NCI-H2107 treated with DMSO at 0.1 percent for 48 hours (cell line): ENCODE measurements at regions not wholly inside any gene's neighbourhood (a gene's known extent, or its start where the extent isn't known, plus 50 kb on each side); places are given as distances from the start of the nearest gene placed in this dataset.
"Not testable (repeated sequence)": the region's sequence is repeated elsewhere in the genome, so short reads cannot be mapped to it uniquely, and the experiment has no call there.

Source experiments
- DNase-seq: peaks from one replicate; lab custom pipeline; 2025; ENCODE audit not compliant: unreplicated experiment; lab: John Stamatoyannopoulos, UW

DNA sequence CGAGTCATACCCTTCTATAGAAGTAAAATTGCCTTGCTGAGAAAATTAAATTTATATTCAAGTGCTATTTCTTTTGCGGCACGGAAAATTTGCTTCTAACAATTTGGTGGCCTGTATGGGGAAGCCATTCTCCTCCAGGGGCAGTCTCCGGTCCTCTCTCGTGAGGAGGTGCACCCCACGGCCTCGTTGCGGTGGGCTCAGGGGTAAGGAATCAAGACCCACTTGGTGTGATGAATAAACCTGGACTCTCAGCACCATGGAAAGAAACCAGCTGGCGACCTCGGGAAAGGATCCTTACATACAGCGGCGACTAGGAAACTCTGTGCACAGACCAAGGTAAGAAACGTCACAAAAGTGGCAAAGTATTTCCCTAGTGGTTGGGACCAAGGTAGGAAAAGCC, 252.9 kb downstream of the DPY19L2 start:
- no peak for DNase-seq

DNA sequence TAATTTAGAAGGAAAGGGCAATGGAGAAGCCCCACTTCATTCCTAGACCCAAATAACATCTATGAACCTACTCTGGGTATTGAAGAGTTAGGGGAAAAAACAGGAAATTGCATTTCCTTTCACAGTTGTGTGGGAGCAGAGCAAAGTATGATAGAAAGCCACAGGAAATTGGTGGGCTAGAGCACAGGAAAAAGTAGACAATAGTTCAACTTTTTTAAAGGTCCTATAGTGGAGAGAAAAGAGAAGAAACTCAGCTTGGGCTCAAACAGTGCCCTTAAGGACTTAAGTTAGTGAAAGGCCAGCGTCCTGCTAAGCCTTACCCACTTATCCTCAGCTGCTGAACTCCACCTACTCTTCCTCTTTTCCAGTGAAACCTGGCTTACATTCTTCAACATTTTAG, 258.1 kb downstream of the DPY19L2 start:
- DNase-seq: no peak

DNA sequence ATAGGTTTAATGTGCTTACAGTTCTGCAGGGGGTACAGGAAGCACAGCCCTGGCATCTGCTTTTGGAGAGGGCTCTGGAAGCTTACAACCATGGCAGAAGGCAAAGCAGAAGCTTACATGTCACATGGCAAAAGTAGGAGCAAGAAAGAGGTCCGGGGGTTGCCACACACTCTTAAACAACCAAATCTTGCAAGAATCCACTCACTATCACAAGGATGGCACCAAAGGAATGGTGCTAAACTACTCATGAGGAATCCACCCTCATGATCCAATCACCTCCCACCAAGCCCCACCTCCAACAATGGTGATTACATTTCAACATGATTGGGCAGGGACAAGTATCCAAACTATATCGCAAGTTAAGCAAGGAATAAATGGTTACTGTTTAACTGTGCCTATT, 255.8 kb upstream of the AVPR1A start:
- DNase-seq: no peak

DNA sequence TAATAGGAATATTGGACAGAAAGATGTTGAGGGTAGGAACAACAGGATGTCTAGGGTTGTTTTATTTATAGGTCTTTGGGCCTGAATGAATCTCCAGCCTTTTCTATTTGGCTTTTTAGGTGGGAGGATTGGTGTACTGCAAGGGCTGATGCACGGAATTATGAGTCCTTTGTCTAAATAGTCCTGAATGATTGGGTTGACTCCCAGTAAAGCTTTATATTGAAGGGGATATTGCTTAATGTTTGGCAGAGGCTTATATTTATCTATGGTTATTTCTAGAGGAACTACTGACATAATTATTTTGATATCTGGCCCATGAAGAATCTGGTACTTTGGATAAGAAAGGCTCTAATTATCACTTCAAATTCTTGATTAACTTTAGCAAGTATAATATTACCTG, 253.6 kb upstream of the AVPR1A start:
- DNase-seq: no peak

DNA sequence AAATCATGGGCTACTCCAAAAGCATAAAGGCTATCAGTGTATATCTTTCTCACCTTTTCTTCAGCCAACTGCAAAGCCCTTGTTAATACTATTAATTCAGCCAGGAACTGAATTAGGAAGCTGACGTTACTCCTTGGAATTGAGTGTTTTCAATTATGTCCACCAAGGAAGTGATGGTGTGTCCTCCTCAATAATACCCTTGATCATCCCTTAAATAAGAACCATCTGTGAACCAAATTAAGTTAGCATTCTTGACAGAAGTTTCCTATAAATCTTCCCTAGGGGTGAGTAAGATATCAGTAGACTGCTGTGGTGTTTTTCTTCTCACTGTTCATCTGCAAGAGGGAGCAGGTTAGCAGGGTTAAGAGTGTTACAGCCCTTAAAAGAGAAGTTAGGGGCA, 252.3 kb upstream of the AVPR1A start:
- no peak for DNase-seq

DNA sequence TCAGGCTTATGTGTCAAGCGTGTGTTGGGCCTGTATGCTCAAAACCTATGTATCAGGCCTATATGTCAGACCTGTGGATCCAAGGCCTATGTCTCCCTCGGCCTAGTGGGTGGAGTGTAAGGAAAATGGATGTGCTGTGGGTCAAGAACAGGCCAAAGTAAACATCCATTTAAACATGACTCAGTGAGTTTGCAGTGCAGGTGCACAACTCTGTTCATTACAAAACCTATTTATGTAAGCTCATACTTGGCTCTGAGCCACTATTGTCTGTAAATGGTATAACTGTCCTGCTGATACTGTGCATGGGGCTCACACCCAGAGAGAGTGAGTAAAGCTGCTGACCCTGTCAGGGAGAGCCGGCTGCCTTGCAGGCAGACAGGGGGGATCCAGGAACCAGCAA, 249.7 kb upstream of the AVPR1A start:
- no peak for DNase-seq

DNA sequence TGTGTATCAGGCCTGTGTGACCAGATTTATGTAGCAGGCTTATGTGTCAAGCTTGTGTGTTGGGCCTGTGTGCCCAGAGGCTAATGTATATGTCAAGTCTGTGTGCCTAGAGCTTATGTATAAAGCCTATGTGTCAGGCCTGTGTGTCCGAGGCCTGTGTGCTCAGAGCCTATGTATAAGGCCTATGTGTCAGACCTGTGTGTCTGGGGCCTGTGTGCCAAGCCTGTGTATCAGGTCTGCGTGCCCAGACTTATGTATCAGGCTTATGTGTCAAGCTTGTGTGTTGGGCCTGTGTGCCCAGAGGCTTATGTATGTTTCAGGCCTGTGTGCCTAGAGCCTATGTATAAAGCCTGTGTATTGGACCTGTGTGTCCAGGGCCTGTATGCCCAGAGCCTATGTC, 249.3 kb upstream of the AVPR1A start:
- DNase-seq: no peak

DNA sequence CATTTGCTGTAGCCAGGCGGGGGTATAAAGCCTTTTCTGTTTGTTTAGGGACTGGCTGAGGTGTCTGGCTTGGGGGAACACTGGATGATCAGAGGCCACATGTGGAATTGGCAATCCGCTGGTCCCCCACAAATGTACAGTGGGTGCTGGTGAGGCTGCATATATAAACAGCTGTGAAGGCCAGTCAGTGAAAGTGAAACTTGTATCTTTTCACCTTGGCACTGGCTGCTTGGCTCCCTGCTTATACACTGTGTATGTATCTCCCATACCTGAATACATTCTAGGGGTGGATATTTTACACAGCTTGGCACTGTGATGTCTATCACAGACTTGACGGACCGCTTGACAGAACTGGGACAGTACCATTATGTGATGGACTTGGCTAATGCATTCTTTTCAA, 246.8 kb upstream of the AVPR1A start:
- DNase-seq: no peak

DNA sequence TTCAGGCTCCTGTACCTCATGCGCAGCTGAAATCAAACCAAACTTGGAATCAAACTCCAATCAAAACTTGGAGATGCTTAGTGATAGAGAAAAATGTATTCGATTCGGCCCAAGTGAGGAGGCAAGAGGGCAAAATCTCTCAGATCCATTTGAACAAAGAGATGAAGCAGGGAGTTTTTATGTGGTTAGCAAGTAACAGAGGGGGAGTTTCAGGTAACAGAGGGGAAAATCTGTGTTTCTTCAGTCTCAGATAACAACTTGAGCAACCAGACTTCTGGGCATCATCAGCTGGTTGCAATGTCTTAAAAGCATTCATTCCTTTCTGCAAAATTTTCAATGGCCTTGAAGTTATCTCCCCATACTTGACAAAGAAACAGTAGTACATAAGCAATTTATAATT, 245.1 kb upstream of the AVPR1A start:
- DNase-seq: no peak

DNA sequence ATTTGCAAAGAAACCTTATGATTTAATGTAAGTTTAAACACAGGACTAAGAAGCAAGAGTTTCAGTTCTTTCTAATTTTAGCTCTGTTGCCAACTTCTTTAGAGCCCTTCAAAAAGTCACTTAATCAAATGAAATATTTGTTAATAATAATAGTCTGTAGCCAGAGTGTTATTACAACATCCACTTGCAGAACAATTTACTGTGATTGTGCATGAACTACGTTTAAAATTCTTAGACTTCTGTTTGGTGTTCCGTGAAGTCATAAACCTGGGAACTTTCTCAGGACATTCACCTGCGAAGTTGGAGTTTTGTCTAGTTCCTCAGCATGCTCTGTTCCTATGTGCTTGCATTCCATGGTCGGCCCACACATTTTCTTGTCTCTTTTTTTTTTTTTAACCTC, 244.0 kb upstream of the AVPR1A start:
- DNase-seq: no peak

DNA sequence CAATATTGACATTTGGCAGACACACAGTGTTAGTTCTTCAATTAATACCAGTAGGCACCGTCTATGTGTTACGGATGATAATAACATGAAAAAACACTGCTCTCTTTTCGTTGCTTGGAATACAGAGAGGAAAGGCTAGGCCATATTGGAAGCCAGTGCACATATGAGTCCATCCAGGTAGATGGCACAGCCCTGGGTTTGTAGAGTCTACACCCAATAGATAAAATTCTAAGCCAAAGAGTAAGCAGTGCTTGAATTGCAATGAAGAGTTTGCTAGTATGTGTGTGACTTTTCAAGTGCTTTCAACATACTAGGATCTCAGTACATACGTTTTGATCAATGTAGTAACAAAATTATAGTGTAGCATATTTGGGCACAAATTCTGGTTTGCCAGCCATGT, 243.3 kb upstream of the AVPR1A start:
- no peak for DNase-seq

DNA sequence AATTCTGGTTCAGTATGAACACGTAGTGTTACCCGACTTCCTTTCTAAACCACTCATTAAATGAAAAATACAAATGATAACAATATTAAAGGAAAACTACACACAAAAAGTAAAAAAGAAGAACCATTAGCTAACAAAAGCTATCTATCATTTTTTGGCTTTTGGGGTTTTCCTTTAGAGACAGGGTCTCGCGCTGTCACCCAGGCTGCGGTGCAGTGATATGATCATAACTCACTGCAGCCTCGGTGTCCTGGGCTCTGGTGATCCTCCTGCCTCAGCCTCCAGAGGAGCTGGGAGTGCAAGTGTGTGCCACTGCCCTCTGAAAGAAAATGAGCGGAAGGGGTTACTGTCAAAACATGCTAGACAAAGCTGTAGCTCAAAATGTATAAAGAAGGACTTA, 238.2 kb upstream of the AVPR1A start:
- DNase-seq: no peak

DNA sequence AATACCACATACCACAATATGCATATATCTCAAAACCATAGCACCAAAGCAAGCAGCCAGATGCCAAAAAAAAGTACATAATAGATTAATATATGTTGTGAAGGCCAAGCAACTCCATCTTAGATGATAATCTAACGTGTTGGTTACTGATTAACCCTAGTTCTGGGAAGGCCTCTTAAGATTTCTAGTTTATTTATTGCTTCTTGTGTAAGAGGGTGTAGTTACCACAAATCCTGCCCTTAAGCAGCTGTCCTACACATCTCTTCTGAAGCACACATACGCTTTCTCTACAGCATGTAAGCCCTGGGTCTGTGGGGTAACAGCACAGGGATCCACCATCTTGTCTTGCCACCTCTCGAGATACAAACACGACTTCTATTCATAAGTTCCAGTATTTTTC, 236.8 kb upstream of the AVPR1A start:
- no peak for DNase-seq

DNA sequence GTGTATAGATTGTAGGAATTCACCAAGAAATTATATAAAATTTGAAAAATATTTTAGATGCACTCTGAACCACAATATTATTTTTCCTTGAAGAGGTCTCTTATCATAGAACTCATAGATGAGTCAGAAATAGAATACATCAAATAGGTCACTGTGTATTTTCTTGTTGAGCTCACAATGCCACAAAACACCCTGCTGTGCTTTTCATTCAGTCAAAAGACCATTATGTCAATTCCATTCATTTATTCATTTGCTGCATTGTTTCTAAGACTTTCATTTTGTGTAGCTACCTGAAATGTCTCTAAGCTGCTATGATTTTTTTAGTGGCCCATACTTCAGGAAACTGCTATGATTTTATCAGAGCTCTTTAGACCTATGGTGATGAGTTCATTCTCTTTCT, 231.9 kb upstream of the AVPR1A start:
- no peak for DNase-seq

DNA sequence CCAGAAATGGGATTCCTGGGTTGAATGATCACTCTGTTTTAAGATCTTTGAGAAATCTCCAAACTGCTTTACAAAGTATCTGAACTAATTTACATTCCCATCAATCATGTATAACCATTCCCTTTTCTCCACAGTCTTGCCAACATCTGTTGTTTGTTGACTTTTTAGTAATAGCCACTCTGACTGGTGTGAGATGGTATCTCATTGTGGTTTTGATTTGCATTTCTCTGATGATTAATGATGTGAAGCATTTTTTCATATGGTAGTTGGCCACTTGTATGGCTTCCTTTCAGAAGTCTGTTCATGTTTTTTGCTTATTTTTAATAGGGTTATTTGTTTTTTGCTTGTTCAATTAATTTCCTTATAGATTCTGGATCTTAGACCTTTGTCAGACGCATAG, 211.8 kb upstream of the AVPR1A start:
- DNase-seq: no peak

DNA sequence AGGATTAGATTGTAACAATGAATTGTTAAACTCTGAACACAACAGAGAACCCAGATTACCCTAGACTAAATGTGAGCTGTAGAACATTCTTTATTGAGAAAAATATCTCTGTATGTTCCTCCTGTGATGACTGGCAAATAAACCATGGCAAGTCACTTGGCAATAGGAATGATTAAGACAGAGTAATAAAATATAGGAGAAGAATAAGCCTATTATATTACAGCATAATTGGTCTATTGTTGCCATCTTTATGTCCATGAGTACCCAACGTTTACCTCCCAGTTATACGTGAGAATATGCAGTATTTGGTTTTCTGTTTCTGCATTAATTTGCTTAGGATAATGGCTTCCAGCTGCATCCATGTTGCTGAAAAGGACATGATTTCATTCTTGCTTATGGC, 211.2 kb upstream of the AVPR1A start:
- DNase-seq: no peak

DNA sequence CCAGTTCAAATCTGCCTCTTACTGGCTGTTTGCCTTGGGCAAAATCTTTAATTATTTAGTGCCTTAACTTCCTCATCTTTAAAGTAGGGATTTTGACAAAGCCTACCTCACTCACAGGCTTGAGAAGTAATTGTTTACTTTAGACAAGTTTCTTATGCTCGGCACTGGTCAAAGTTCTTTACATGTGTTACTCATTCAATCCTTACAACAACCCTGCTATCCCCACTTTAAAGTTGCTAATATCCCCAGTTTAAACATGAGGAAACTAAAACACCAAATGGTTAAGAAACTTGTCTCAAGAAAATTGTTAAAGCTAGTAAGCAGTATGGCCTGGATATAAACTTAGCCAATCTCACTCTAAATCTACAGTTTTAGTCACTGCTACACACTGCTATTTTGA, 204.0 kb upstream of the AVPR1A start:
- DNase-seq: no peak

DNA sequence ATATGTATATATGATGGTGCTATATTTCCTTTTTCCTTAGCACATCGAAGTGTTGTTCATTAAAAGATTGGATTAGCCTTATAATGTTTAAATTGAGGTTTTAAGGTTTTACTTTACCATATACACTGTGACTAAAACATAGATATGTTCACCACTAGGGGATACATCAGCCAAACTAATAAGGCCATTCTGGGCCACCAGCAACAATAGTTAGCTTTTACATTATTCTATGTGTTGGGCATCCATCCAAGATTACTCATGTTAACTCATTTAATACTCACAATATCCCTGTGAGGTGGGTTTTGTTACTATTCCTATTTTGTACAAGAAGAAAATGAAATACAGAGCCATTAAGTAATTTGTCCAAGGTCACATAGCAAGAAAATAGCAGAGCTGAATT, 202.6 kb upstream of the AVPR1A start:
- no peak for DNase-seq

DNA sequence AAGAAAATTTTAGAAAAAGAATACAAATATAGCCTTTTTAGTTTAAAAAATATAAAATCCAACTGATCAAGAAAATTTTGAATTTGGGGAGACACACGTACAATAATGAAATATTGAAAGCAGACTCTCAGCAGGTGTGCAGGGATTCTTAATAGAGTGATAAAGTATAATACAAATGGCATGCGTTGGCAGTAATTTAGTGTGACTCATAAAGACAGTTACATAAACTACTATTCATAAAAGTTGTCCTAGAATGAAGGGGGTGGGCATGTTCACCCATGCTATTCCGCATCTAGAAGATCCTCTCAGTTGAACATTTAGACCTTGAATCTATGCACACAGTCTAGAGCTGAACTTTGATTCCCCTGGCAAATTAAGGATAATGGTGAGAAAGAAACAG, 200.4 kb upstream of the AVPR1A start:
- DNase-seq: no peak

DNA sequence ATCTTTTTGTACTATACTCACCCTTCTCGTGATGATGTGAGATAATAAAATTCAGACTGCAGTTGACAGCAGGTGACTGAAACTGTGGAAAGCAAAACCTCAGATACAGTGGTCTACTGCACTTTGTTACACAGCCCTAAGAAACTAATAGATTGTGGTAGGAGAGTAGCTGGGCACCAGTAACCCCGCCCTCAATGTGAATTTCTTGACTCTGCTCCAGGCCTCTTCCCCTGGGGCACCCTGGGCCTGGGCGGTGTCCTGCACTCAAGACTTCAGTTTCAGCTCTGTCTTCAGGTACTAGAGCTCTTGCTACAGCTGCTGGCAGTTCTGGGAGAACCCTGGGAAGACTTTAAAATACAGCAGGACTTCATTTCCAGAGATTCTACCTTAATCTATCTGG, 197.6 kb upstream of the AVPR1A start:
- DNase-seq: no peak

DNA sequence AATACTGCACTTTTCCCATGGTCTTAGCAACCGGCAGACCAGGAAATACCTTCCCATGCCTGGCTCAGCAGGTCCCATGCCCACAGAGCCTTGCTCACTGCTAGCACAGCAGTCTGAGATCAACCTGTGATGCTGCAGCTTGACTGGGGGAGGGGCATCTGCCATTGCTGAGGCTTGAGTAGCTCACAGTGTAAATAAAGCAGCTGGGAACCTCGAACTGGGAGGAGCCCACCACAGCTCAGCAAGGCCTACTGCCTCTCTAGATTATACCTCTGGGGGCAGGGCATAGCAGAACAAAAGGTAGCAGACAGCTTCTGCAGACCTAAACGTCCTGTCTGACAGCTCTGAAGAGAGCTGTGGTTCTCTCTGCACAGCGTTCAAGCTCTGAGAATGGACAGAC, 186.2 kb upstream of the AVPR1A start:
- not testable (repeated sequence) for DNase-seq

DNA sequence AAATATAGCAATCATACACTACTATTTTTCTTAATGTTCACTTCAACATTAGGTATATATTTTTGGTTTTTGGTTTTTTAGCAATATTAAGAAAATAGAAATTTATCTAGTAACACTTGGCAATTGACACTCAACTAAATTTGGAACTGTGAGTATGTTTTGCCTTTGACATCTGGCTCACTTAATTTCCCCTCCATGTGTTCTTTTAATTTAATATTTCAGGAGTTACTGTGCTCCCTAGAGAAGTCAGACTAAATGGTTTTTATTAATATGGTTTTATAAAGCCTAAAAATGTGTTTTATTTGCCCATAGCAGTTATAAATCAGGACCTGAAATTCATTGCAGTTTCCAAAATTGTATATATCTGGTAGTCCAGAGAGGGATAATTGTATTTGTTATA, 175.3 kb upstream of the AVPR1A start:
- no peak for DNase-seq

DNA sequence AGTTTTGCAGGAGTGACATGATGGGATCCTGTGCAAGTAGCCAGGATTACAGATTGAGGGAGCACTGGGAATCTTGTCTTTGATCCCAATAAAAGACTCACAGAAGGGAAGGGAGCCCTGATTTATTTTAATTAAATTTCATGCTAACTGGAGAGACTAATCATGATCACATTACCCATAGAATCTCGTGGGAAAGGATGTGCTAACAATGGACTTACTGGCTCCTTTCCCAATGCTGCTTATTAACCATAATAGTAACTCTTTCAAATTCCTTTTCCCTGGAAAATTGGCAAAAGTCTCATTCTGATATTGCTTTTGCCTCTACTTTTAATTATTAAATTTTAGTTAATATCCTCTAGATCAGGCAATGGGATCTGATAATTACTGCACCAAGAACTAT, 174.8 kb upstream of the AVPR1A start:
- no peak for DNase-seq

DNA sequence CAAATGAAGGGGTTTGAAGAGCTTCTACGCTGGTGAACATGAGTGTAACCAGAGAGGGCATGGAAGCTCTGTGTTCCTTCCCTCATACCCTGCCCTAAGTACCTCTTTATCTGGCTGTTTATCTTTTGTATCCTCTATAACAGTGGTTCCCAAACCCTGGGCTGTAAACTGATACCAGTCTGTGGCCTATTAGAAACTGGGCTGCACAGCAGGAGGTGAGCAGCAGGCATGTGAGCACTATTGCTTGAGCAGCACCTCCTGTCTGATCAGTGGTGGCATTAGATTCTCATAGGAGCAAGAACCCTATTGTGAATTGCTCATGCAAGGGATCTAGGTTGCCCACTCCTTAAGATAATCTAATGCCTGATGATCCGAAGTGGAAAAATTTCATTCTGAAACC, 172.9 kb upstream of the AVPR1A start:
- no peak for DNase-seq
